ENCODE measurements at regions not wholly inside any gene's neighbourhood (a gene's known extent, or its start where the extent isn't known, plus 50 kb on each side); places are given as distances from the start of the nearest gene placed in this dataset.

- no peak for DNase-seq (ENCODE audit: low spot score)
Measured at GRCh38 chr9:91066856-91067255, 265.2 kb downstream of the SYK start.

GRCh38 chr9:91067306-91067860 is 265.8 kb downstream of the SYK start:
- no peak for DNase-seq (ENCODE audit: low spot score)

GRCh38 chr9:91071184-91071990 is 269.8 kb downstream of the SYK start:
- no peak for DNase-seq (ENCODE audit: low spot score)

- DNase-seq (ENCODE audit: low spot score) = no peak
Measured at GRCh38 chr9:91073049-91073810, 271.6 kb downstream of the SYK start.

GRCh38 chr9:91073811-91074771 is 272.5 kb downstream of the SYK start:
- no peak for DNase-seq (ENCODE audit: low spot score)

- DNase-seq (ENCODE audit: low spot score) = no peak
Measured at GRCh38 chr9:91074866-91075265, 273.2 kb downstream of the SYK start.

- DNase-seq (ENCODE audit: low spot score) = no peak
Measured at GRCh38 chr9:91075279-91075678, 273.7 kb downstream of the SYK start.

GRCh38 chr9:91077624-91078368 is 276.2 kb downstream of the SYK start:
- DNase-seq (ENCODE audit: low spot score) = no peak

GRCh38 chr9:91078369-91078695 is 276.7 kb downstream of the SYK start:
- DNase-seq (ENCODE audit: low spot score) = no peak

- DNase-seq (ENCODE audit: low spot score) = no peak
Measured at GRCh38 chr9:91082731-91083130, 279.0 kb downstream of the AUH start.

GRCh38 chr9:91084896-91085516 is 276.7 kb downstream of the AUH start:
- DNase-seq (ENCODE audit: low spot score) = no peak

- no peak for DNase-seq (ENCODE audit: low spot score)
Measured at GRCh38 chr9:91085517-91086291, 276.0 kb downstream of the AUH start.

- no peak for DNase-seq (ENCODE audit: low spot score)
Measured at GRCh38 chr9:91086657-91087461, 274.9 kb downstream of the AUH start.

GRCh38 chr9:91087462-91087759 is 274.3 kb downstream of the AUH start:
- no peak for DNase-seq (ENCODE audit: low spot score)

GRCh38 chr9:91089405-91090129 is 272.2 kb downstream of the AUH start:
- no peak for DNase-seq (ENCODE audit: low spot score)

GRCh38 chr9:91090130-91090410 is 271.6 kb downstream of the AUH start:
- no peak for DNase-seq (ENCODE audit: low spot score)

GRCh38 chr9:91092214-91092613 is 269.5 kb downstream of the AUH start:
- no peak for DNase-seq (ENCODE audit: low spot score)

- DNase-seq (ENCODE audit: low spot score) = no peak
Measured at GRCh38 chr9:91094324-91095088, 267.2 kb downstream of the AUH start.

Measured in HuH-7.5 (cell line).